ENCODE measurements at regions not wholly inside any gene's neighbourhood (a gene's known extent, or its start where the extent isn't known, plus 50 kb on each side); places are given as distances from the start of the nearest gene placed in this dataset.

DNA sequence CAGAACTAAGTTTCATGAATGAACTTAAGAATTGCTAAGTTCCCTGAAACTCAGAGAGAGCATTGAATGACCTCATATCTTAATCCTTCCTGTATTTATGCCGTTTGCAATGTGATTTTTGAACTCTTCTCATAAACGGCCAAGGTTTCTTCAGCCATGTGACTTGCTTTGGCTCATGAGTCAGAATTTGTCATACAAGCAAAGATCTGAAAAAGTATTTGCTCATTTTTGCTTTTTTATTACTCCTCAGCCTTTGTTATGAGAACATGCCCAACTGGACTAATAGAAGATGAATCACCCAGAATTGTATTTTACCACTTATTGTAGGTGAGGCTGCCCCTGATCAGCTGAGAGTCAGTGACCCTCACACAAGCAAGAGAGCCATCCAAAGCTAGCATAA is 693.8 kb downstream of the BCL11B start:
- no peak overlapping the region for H3K27ac ChIP-seq (ENCODE audit: extremely low read length, insufficient read depth, low read length)
- no peak overlapping the region for H3K9ac ChIP-seq (ENCODE audit: insufficient read depth, low read depth, low read length)
- no peak overlapping the region for H2AFZ ChIP-seq (ENCODE audit: low read length)
- FAIRE-seq (no peak), ATAC-seq (no peak), DNase-seq (ENCODE audit: low spot score) (no peak)
- H3K4me3 ChIP-seq (replicated peaks in 1 of 3; ENCODE audit: insufficient read depth in 1 of 3, low read depth in 2 of 3, low read length in 3 of 3) = no peak overlapping the region
- POLR2A ChIA-PET = no interaction called here
- no peaks in the 10 kb centered on the region for H3K79me2 ChIP-seq (ENCODE audit: insufficient read depth, low read length)
- in situ Hi-C loops (cut with HindIII; ENCODE audit: extremely low pct_ligation_motif_present, low pct_unique_long_range_greater_than_20kb) (no loop called here), intact Hi-C loops (cut with micrococcal nuclease; ENCODE audit: unreplicated experiment) (no loop called here)
- no peaks in the 10 kb centered on the region for H3K27me3 ChIP-seq (ENCODE audit: control insufficient read depth in 1 of 2, insufficient read depth in 2 of 2, low read length in 2 of 2)
- BruUV-seq (replicated peaks) = no TSS peak
- H3K9me3 ChIP-seq (ENCODE audit: low read length) = peaks cover 88% of the 10 kb centered on the region
- no peak overlapping the region for H3K4me2 ChIP-seq (ENCODE audit: low read depth, low read length)
- H4K20me1 ChIP-seq (ENCODE audit: insufficient read depth, low read length) = no peaks in the 10 kb centered on the region
- CTCF ChIA-PET (ENCODE audit: low intra/inter-chr PET ratio, low total read pairs) = no interaction called here
- no peak for TF ChIP-seq MXD4 (CRISPR knock-in tag; IDR thresholded peaks at IDR 0.05)
- no peak for TF ChIP-seq MED8 (CRISPR knock-in tag; IDR thresholded peaks at IDR 0.05; ENCODE audit: insufficient replicate concordance)
- TF ChIP-seq ZNF605 (CRISPR knock-in tag; IDR thresholded peaks at IDR 0.05) = no peak
- no peak for TF ChIP-seq YY1 (IDR thresholded peaks at IDR 0.05; ENCODE audit: insufficient read depth, insufficient replicate concordance, low read depth, low read length)
- TF ChIP-seq, protein P1, sequence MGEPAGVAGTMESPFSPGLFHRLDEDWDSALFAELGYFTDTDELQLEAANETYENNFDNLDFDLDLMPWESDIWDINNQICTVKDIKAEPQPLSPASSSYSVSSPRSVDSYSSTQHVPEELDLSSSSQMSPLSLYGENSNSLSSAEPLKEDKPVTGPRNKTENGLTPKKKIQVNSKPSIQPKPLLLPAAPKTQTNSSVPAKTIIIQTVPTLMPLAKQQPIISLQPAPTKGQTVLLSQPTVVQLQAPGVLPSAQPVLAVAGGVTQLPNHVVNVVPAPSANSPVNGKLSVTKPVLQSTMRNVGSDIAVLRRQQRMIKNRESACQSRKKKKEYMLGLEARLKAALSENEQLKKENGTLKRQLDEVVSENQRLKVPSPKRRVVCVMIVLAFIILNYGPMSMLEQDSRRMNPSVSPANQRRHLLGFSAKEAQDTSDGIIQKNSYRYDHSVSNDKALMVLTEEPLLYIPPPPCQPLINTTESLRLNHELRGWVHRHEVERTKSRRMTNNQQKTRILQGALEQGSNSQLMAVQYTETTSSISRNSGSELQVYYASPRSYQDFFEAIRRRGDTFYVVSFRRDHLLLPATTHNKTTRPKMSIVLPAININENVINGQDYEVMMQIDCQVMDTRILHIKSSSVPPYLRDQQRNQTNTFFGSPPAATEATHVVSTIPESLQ (CRISPR knock-in tag; conservative IDR thresholded peaks at IDR 0.05) = no peak
- no peak for TF ChIP-seq ZFP37 (CRISPR knock-in tag; IDR thresholded peaks at IDR 0.05; ENCODE audit: borderline replicate concordance)
- no peak for TF ChIP-seq ZBTB8A (CRISPR knock-in tag; IDR thresholded peaks at IDR 0.05; ENCODE audit: borderline replicate concordance, low read depth)
- no peak for TF ChIP-seq ZNF251 (CRISPR knock-in tag; IDR thresholded peaks at IDR 0.05)
- TF ChIP-seq PPARG (CRISPR knock-in tag; conservative IDR thresholded peaks at IDR 0.05) = no peak
- TF ChIP-seq ZNF563 (CRISPR knock-in tag; IDR thresholded peaks at IDR 0.05) = no peak
- TF ChIP-seq KDM2A (CRISPR knock-in tag; IDR thresholded peaks at IDR 0.05; ENCODE audit: borderline replicate concordance, low read depth) = no peak
- no peak for TF ChIP-seq SMYD3 (CRISPR knock-in tag; IDR thresholded peaks at IDR 0.05)
- no peak for TF ChIP-seq HNRNPL (IDR thresholded peaks at IDR 0.05; ENCODE audit: low read depth, low read length)
- TF ChIP-seq, protein P2, sequence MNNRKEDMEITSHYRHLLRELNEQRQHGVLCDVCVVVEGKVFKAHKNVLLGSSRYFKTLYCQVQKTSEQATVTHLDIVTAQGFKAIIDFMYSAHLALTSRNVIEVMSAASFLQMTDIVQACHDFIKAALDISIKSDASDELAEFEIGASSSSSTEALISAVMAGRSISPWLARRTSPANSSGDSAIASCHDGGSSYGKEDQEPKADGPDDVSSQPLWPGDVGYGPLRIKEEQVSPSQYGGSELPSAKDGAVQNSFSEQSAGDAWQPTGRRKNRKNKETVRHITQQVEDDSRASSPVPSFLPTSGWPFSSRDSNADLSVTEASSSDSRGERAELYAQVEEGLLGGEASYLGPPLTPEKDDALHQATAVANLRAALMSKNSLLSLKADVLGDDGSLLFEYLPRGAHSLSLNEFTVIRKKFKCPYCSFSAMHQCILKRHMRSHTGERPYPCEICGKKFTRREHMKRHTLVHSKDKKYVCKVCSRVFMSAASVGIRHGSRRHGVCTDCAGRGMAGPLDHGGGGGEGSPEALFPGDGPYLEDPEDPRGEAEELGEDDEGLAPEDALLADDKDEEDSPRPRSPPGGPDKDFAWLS (CRISPR knock-in tag; IDR thresholded peaks at IDR 0.05; ENCODE audit: borderline replicate concordance) = no peak
- no peaks in the 10 kb centered on the region for H3K36me3 ChIP-seq (replicated peaks in 1 of 2; ENCODE audit: control insufficient read depth in 1 of 2, insufficient read depth in 2 of 2, low read length in 2 of 2)
- H3K4me1 ChIP-seq (ENCODE audit: insufficient read depth, low read length) = no peaks in the 10 kb centered on the region
- 2% methylated on average over 2 of the region's 2 CpGs for WGBS (ENCODE audit: low lambda C conversion rate)

Data from HepG2 (cell line).